ENCODE measurements at regions not wholly inside any gene's neighbourhood (a gene's known extent, or its start where the extent isn't known, plus 50 kb on each side); places are given as distances from the start of the nearest gene placed in this dataset.

GRCh38 chr1:99548943-99549605 lies 96.8 kb upstream of the PALMD start:
- TF ChIP-seq CTCF (IDR thresholded peaks at IDR 0.05) (no peak), POLR2A (IDR thresholded peaks at IDR 0.05) (no peak)

Measured in gastroesophageal sphincter (tissue), 3 donors.